ENCODE measurements at regions not wholly inside any gene's neighbourhood (a gene's known extent, or its start where the extent isn't known, plus 50 kb on each side); places are given as distances from the start of the nearest gene placed in this dataset.
"Not testable (repeated sequence)": the region's sequence is repeated elsewhere in the genome, so short reads cannot be mapped to it uniquely, and the experiment has no call there.

GRCh38 chr6:131492932-131493573 is 80.0 kb upstream of the ARG1 start:
- TF ChIP-seq CTCF (IDR thresholded peaks at IDR 0.05; ENCODE audit: extremely low read depth, missing control alignments) = no peak
- no peak for DNase-seq (ENCODE audit: low spot score)

- not testable (repeated sequence) for DNase-seq (ENCODE audit: low spot score)
These were observed 68.6 kb upstream of the ARG1 start for GRCh38 chr6:131504387-131504786.

- TF ChIP-seq CTCF (IDR thresholded peaks at IDR 0.05; ENCODE audit: extremely low read depth, missing control alignments) = no peak
- peak; percentile 16 for DNase-seq (ENCODE audit: low spot score)
These were observed 62.9 kb upstream of the ARG1 start for GRCh38 chr6:131510094-131510493.

- no peak for TF ChIP-seq CTCF (IDR thresholded peaks at IDR 0.05; ENCODE audit: extremely low read depth, missing control alignments)
- DNase-seq (ENCODE audit: low spot score) = no peak
These were observed 62.4 kb upstream of the ARG1 start for GRCh38 chr6:131510591-131510990.

- DNase-seq (ENCODE audit: low spot score) = peak; percentile 40
- TF ChIP-seq CTCF (IDR thresholded peaks at IDR 0.05; ENCODE audit: extremely low read depth, missing control alignments) = peak; percentile 54
These were observed 53.2 kb upstream of the ARG1 start for GRCh38 chr6:131519670-131520436.
